ENCODE measurements at regions not wholly inside any gene's neighbourhood (a gene's known extent, or its start where the extent isn't known, plus 50 kb on each side); places are given as distances from the start of the nearest gene placed in this dataset.

GRCh38 chr4:23697722-23698121, 192.1 kb downstream of the PPARGC1A start:
- Histone ChIP-seq H3K9me2 (replicated peaks; ENCODE audit: low read depth, low read length) (no peaks in the 10 kb centered on the region), H4K20me1 (ENCODE audit: insufficient read depth, low read length, poor library complexity, severe bottlenecking) (no peaks in the 10 kb centered on the region), H3K9me3 (ENCODE audit: insufficient read depth, low read depth, low read length) (no peaks in the 10 kb centered on the region), H3K4me1 (ENCODE audit: insufficient read depth, low read length, poor library complexity, severe bottlenecking) (no peaks in the 10 kb centered on the region), H3K27me3 (ENCODE audit: insufficient read depth, low read length, poor library complexity, severe bottlenecking) (no peaks in the 10 kb centered on the region), H3K9ac (ENCODE audit: low read depth, low read length, poor library complexity, severe bottlenecking) (no peak overlapping the region), H3F3A (ENCODE audit: low read depth) (no peaks in the 10 kb centered on the region), H3K79me2 (ENCODE audit: insufficient read depth, low read length) (no peaks in the 10 kb centered on the region), H2AFZ (ENCODE audit: low read length) (no peak overlapping the region), H3K36me3 (ENCODE audit: insufficient read depth, low read length) (no peaks in the 10 kb centered on the region), H3K4me2 (ENCODE audit: low read depth, low read length, poor library complexity, severe bottlenecking) (no peak overlapping the region), H3K4me3 (ENCODE audit: low read length, poor library complexity, severe bottlenecking) (no peak overlapping the region)
- TF ChIP-seq EZH2phosphoT487 (IDR thresholded peaks at IDR 0.05; ENCODE audit: borderline replicate concordance) (no peak), CTCF (conservative IDR thresholded peaks at IDR 0.05; ENCODE audit: low read length) (no peak)

DNA sequence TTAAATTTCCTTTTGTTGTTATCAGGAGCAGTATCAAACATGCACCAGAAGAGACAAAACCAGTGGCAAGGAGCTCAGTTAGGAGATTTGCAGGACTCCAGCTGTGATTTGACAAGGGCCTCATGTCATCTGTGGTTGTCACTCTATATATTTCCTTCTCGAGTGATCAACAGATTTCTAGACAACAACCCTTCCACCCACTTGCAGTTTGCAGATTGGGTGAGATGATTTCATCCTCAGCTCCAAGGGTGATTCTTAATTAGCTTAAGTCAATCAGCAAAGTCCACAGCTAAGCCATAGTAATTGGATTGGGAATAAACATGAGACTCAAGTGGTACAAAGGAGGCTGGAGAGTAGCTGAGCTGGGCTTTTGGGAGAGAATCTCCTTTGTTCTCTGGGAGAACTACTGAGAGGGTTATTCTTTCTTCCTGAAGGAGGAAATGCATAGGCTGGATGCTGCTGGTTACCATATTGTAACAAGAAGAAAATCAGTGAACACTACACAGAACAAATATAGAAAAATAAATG, 192.8 kb downstream of the PPARGC1A start:
- H3K4me3 ChIP-seq (ENCODE audit: low read length, poor library complexity, severe bottlenecking): no peak overlapping the region
- H3K9me2 ChIP-seq (replicated peaks; ENCODE audit: low read depth, low read length): no peaks in the 10 kb centered on the region
- H2AFZ ChIP-seq (ENCODE audit: low read length): no peak overlapping the region
- H3F3A ChIP-seq (ENCODE audit: low read depth): no peaks in the 10 kb centered on the region
- no peaks in the 10 kb centered on the region for H3K4me1 ChIP-seq (ENCODE audit: insufficient read depth, low read length, poor library complexity, severe bottlenecking)
- H3K4me2 ChIP-seq (ENCODE audit: low read depth, low read length, poor library complexity, severe bottlenecking): no peak overlapping the region
- no peaks in the 10 kb centered on the region for H3K9me3 ChIP-seq (ENCODE audit: insufficient read depth, low read depth, low read length)
- no peaks in the 10 kb centered on the region for H3K27me3 ChIP-seq (ENCODE audit: insufficient read depth, low read length, poor library complexity, severe bottlenecking)
- H3K79me2 ChIP-seq (ENCODE audit: insufficient read depth, low read length): no peaks in the 10 kb centered on the region
- no peaks in the 10 kb centered on the region for H3K36me3 ChIP-seq (ENCODE audit: insufficient read depth, low read length)
- no peaks in the 10 kb centered on the region for H4K20me1 ChIP-seq (ENCODE audit: insufficient read depth, low read length, poor library complexity, severe bottlenecking)
- no peak overlapping the region for H3K9ac ChIP-seq (ENCODE audit: low read depth, low read length, poor library complexity, severe bottlenecking)
- TF ChIP-seq CTCF (conservative IDR thresholded peaks at IDR 0.05; ENCODE audit: low read length) (no peak), EZH2phosphoT487 (IDR thresholded peaks at IDR 0.05; ENCODE audit: borderline replicate concordance) (no peak)

GRCh38 chr4:23686169-23686897, 203.5 kb downstream of the PPARGC1A start:
- H3K4me1 ChIP-seq (ENCODE audit: insufficient read depth, low read length, poor library complexity, severe bottlenecking): no peaks in the 10 kb centered on the region

More at GRCh38 chr4:23686169-23686897, 203.5 kb downstream of the PPARGC1A start:
- no peaks in the 10 kb centered on the region for H3K79me2 ChIP-seq (ENCODE audit: insufficient read depth, low read length)
- H3K9me2 ChIP-seq (replicated peaks; ENCODE audit: low read depth, low read length): no peaks in the 10 kb centered on the region
- no peaks in the 10 kb centered on the region for H3K27me3 ChIP-seq (ENCODE audit: insufficient read depth, low read length, poor library complexity, severe bottlenecking)
- no peak overlapping the region for H3K4me3 ChIP-seq (ENCODE audit: low read length, poor library complexity, severe bottlenecking)
- no peak overlapping the region for H3K4me2 ChIP-seq (ENCODE audit: low read depth, low read length, poor library complexity, severe bottlenecking)
- TF ChIP-seq EZH2phosphoT487 (IDR thresholded peaks at IDR 0.05; ENCODE audit: borderline replicate concordance) (no peak), CTCF (conservative IDR thresholded peaks at IDR 0.05; ENCODE audit: low read length) (no peak)
- no peaks in the 10 kb centered on the region for H4K20me1 ChIP-seq (ENCODE audit: insufficient read depth, low read length, poor library complexity, severe bottlenecking)
- H2AFZ ChIP-seq (ENCODE audit: low read length): no peak overlapping the region
- no peaks in the 10 kb centered on the region for H3F3A ChIP-seq (ENCODE audit: low read depth)
- no peaks in the 10 kb centered on the region for H3K9me3 ChIP-seq (ENCODE audit: insufficient read depth, low read depth, low read length)
- no peak overlapping the region for H3K9ac ChIP-seq (ENCODE audit: low read depth, low read length, poor library complexity, severe bottlenecking)
- H3K36me3 ChIP-seq (ENCODE audit: insufficient read depth, low read length): no peaks in the 10 kb centered on the region
